SK-N-SH treated with all-trans-retinoic acid at 6 μM for 48 hours (cell line): ENCODE measurements at regions not wholly inside any gene's neighbourhood (a gene's known extent, or its start where the extent isn't known, plus 50 kb on each side); places are given as distances from the start of the nearest gene placed in this dataset.

Experiments used
- ATAC-seq: fragments of 200-7000 bp; cut with Tn5 transposase; 3 replicates; pipeline ENCODE4 v1.9.1; 2020; ENCODE audit warnings: mild to moderate bottlenecking, moderate library complexity
- ARNTL ChIP-seq: fragments of 450-650 bp; formaldehyde crosslinking; IDR thresholded peaks from 2 replicates; pipeline ENCODE4 v1.5.0; 2020; ENCODE audit warnings: low read depth, mild to moderate bottlenecking, moderate library complexity, borderline replicate concordance
- BACH2 ChIP-seq: fragments of 250-450 bp; sonication (Bioruptor Pico); IDR thresholded peaks from 2 replicates; pipeline ENCODE4 v1.9.0; 2021; ENCODE audit warnings: mild to moderate bottlenecking, borderline replicate concordance
- CSDC2 ChIP-seq: fragments of 250-450 bp; sonication (Bioruptor Pico); IDR thresholded peaks from 2 replicates; pipeline ENCODE4 v1.5.0; 2020; ENCODE audit warnings: mild to moderate bottlenecking, moderate library complexity
- ESRRG ChIP-seq: fragments of 250-450 bp; sonication (Bioruptor Pico); IDR thresholded peaks from 2 replicates; pipeline ENCODE4 v1.6.1; 2021; ENCODE audit warnings: mild to moderate bottlenecking
- GLIS3 ChIP-seq: fragments of 250-450 bp; sonication (Bioruptor Pico); IDR thresholded peaks from 2 replicates; pipeline ENCODE4 v1.5.0; 2020; ENCODE audit warnings: mild to moderate bottlenecking, moderate library complexity
- ISL1 ChIP-seq: fragments of 250-450 bp; sonication (Bioruptor Pico); IDR thresholded peaks from 2 replicates; pipeline ENCODE4 v2.1.2; 2022; ENCODE audit warnings: mild to moderate bottlenecking, moderate library complexity
- OSR1 ChIP-seq: fragments of 250-450 bp; sonication (Bioruptor Pico); IDR thresholded peaks from 2 replicates; pipeline ENCODE4 v1.8.0; 2022; ENCODE audit warnings: moderate library complexity, mild to moderate bottlenecking, inconsistent platforms
- PATZ1 ChIP-seq: fragments of 250-450 bp; sonication (Bioruptor Pico); IDR thresholded peaks from 2 replicates; pipeline ENCODE4 v1.8.0; 2020; ENCODE audit warnings: mild to moderate bottlenecking, moderate library complexity, borderline replicate concordance
- PPARA ChIP-seq: fragments of 250-450 bp; sonication (Bioruptor Pico); IDR thresholded peaks from 2 replicates; pipeline ENCODE4 v1.5.0; 2020; ENCODE audit warnings: mild to moderate bottlenecking, borderline replicate concordance
- SNAI2 ChIP-seq: fragments of 250-450 bp; sonication (Bioruptor Pico); IDR thresholded peaks from 2 replicates; pipeline ENCODE4 v1.5.0; 2020; ENCODE audit warnings: mild to moderate bottlenecking, moderate library complexity
- TCF4 ChIP-seq: fragments of 250-450 bp; sonication (Bioruptor Pico); IDR thresholded peaks from 2 replicates; pipeline ENCODE4 v1.8.0; 2021; ENCODE audit warnings: mild to moderate bottlenecking, moderate library complexity, borderline replicate concordance
- TOX ChIP-seq: fragments of 250-450 bp; sonication (Bioruptor Pico); IDR thresholded peaks from 2 replicates; pipeline ENCODE4 v1.8.0; 2021; ENCODE audit warnings: mild to moderate bottlenecking, moderate library complexity, borderline replicate concordance
- TSHZ2 ChIP-seq: fragments of 250-450 bp; sonication (Bioruptor Pico); IDR thresholded peaks from 2 replicates; pipeline ENCODE4 v1.5.0; 2020; ENCODE audit warnings: mild to moderate bottlenecking, moderate library complexity
- ZC3H10 ChIP-seq: fragments of 250-450 bp; sonication (Bioruptor Pico); IDR thresholded peaks from 2 replicates; pipeline ENCODE4 v1.5.1; 2021; ENCODE audit warnings: mild to moderate bottlenecking, moderate library complexity
- ZFP3 ChIP-seq: fragments of 250-450 bp; sonication (Bioruptor Pico); IDR thresholded peaks from 2 replicates; pipeline ENCODE4 v1.5.0; 2020; ENCODE audit warnings: mild to moderate bottlenecking, moderate library complexity
- ZFP30 ChIP-seq: fragments of 450-650 bp; formaldehyde crosslinking; IDR thresholded peaks from 2 replicates; pipeline ENCODE4 v1.5.0; 2022; ENCODE audit warnings: mild to moderate bottlenecking, moderate library complexity
- ZNF565 ChIP-seq: fragments of 450-650 bp; formaldehyde crosslinking; conservative IDR thresholded peaks from 2 replicates; pipeline ENCODE4 v1.5.0; 2020; ENCODE audit warnings: low read depth, mild to moderate bottlenecking, moderate library complexity
- ZNF70 ChIP-seq: fragments of 450-650 bp; formaldehyde crosslinking; IDR thresholded peaks from 2 replicates; pipeline ENCODE4 v1.5.0; 2020; ENCODE audit warnings: mild to moderate bottlenecking, moderate library complexity
- ZNF8 ChIP-seq: fragments of 450-650 bp; formaldehyde crosslinking; IDR thresholded peaks from 2 replicates; pipeline ENCODE4 v1.5.0; 2020; ENCODE audit warnings: mild to moderate bottlenecking, moderate library complexity
- TF ChIP-seq, protein P1 (sequence below): fragments of 250-450 bp; sonication (Bioruptor Pico); IDR thresholded peaks from 2 replicates; pipeline ENCODE4 v1.8.0; 2021; ENCODE audit warnings: low read depth, mild to moderate bottlenecking, moderate library complexity, borderline replicate concordance
- TF ChIP-seq, protein P2 (sequence below): fragments of 250-450 bp; sonication (Bioruptor Pico); IDR thresholded peaks from 2 replicates; pipeline ENCODE4 v1.5.1; 2020; ENCODE audit warnings: low read depth, mild to moderate bottlenecking, moderate library complexity
- TF ChIP-seq, protein P3 (sequence below): fragments of 250-450 bp; sonication (Bioruptor Pico); IDR thresholded peaks from 2 replicates; pipeline ENCODE4 v1.5.1; 2021; ENCODE audit warnings: mild to moderate bottlenecking, moderate library complexity

DNA sequence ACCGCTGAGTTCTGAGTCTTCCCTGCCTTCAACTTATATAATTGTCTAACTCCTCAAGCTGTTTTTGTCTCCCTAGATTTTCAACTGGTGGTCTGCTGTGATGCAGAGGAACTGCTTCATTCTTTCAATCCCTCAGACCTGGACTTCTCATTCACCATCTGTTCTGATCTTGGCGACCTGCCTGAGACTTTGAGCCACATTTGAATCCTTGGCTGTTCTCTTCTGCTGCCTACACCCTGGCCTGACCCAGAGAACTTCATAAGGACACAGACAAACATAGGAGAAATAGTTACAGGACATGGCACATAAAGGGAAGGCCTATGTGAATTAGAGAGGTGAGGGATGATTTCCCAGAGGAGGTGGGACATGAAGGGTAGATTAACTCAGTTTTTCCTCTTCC is 326.7 kb downstream of the PTEN start:
- TF ChIP-seq ZNF70 (CRISPR knock-in tag) (no peak), ISL1 (CRISPR knock-in tag) (no peak), TOX (no peak), PPARA (CRISPR knock-in tag) (no peak), ARNTL (CRISPR knock-in tag) (no peak), ZNF8 (CRISPR knock-in tag) (no peak), CSDC2 (no peak), GLIS3 (CRISPR knock-in tag) (no peak), ZFP30 (CRISPR knock-in tag) (no peak), TCF4 (CRISPR knock-in tag) (no peak), ZNF565 (CRISPR knock-in tag) (no peak), TSHZ2 (CRISPR knock-in tag) (no peak), ZC3H10 (CRISPR knock-in tag) (no peak), ESRRG (CRISPR knock-in tag) (no peak), ZFP3 (CRISPR knock-in tag) (no peak), BACH2 (no peak)
- TF ChIP-seq, protein P1, sequence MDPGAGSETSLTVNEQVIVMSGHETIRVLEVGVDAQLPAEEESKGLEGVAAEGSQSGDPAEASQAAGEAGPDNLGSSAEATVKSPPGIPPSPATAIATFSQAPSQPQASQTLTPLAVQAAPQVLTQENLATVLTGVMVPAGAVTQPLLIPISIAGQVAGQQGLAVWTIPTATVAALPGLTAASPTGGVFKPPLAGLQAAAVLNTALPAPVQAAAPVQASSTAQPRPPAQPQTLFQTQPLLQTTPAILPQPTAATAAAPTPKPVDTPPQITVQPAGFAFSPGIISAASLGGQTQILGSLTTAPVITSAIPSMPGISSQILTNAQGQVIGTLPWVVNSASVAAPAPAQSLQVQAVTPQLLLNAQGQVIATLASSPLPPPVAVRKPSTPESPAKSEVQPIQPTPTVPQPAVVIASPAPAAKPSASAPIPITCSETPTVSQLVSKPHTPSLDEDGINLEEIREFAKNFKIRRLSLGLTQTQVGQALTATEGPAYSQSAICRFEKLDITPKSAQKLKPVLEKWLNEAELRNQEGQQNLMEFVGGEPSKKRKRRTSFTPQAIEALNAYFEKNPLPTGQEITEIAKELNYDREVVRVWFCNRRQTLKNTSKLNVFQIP (CRISPR knock-in tag), result no peak
- TF ChIP-seq, protein P2, sequence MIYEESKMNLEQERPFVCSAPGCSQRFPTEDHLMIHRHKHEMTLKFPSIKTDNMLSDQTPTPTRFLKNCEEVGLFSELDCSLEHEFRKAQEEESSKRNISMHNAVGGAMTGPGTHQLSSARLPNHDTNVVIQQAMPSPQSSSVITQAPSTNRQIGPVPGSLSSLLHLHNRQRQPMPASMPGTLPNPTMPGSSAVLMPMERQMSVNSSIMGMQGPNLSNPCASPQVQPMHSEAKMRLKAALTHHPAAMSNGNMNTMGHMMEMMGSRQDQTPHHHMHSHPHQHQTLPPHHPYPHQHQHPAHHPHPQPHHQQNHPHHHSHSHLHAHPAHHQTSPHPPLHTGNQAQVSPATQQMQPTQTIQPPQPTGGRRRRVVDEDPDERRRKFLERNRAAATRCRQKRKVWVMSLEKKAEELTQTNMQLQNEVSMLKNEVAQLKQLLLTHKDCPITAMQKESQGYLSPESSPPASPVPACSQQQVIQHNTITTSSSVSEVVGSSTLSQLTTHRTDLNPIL, result no peak
- TF ChIP-seq, protein P3, sequence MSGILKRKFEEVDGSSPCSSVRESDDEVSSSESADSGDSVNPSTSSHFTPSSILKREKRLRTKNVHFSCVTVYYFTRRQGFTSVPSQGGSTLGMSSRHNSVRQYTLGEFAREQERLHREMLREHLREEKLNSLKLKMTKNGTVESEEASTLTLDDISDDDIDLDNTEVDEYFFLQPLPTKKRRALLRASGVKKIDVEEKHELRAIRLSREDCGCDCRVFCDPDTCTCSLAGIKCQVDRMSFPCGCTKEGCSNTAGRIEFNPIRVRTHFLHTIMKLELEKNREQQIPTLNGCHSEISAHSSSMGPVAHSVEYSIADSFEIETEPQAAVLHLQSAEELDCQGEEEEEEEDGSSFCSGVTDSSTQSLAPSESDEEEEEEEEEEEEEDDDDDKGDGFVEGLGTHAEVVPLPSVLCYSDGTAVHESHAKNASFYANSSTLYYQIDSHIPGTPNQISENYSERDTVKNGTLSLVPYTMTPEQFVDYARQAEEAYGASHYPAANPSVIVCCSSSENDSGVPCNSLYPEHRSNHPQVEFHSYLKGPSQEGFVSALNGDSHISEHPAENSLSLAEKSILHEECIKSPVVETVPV (CRISPR knock-in tag), result no peak
- no peak for ATAC-seq

DNA sequence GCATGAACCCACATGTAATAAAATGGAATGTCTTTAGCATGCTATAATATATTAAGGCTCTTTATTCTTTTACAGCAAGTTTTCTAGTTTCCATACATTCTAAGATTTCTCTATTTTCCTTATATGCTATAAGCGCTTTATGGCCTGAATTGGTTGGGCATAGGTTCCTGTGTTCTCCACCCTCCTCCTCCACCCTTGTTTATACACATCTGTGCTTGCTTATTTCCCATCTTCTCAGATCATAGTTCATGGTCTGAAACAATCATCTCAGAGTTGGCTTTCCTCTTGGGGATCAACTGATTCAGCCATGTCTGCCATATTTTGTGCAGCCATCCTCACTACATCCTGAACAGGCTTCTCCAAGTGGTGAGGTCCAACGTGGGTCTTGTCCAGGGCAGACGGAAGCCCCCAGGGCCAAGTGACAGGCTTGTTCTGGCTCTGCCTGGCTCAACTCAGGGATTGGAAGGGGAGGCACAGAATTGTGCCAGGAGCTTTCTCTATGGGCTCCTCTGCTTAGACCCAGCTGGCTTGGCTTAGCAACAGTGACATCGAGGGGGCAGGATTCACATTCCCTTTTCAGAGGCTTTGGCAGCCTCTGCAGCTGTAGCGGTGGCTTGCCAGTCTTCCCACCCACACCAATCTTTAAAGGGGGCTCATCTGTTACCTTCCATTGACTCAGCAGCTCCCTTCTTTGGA is 327.3 kb downstream of the PTEN start:
- TF ChIP-seq, protein P1 (CRISPR knock-in tag), result no peak
- TF ChIP-seq OSR1, result no peak
- ATAC-seq, result no peak

DNA sequence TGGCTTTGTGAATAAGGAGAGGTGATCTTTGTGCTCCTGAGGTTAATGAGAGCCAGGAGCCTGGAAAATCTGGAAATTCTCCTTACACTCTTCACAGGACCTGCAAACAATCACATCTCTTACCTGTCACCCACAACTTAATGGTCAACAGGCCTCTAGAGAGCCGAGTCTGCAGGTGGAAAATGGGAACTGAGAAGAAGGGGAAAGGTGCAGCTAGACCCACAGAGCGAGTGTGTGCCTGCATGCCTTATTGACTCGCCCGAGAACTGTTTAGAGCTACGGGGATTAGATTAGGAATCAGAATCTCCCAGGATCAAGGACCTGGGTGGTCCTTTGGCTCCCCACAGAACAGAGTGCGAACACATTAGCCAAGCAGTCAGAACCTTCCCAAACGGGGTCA is 329.6 kb downstream of the PTEN start:
- ATAC-seq, result no peak
- TF ChIP-seq TOX (no peak), ZC3H10 (CRISPR knock-in tag) (no peak), BACH2 (no peak), ARNTL (CRISPR knock-in tag) (no peak), PPARA (CRISPR knock-in tag) (no peak), ISL1 (CRISPR knock-in tag) (no peak), ZFP30 (CRISPR knock-in tag) (no peak), PATZ1 (CRISPR knock-in tag) (no peak), TCF4 (CRISPR knock-in tag) (no peak), SNAI2 (CRISPR knock-in tag) (no peak), ZNF8 (CRISPR knock-in tag) (no peak)
- TF ChIP-seq, protein P1 (CRISPR knock-in tag), result no peak
- TF ChIP-seq, protein P2, result no peak
